ENCODE measurements at regions not wholly inside any gene's neighbourhood (a gene's known extent, or its start where the extent isn't known, plus 50 kb on each side); places are given as distances from the start of the nearest gene placed in this dataset.
"Not testable (repeated sequence)": the region's sequence is repeated elsewhere in the genome, so short reads cannot be mapped to it uniquely, and the experiment has no call there.

- DNase-seq (ENCODE audit: low spot score) = no peak
- H3K27me3 ChIP-seq = no peaks in the 10 kb centered on the region
- H3K27me3 Mint-ChIP-seq (ENCODE audit: insufficient read depth, low read depth) = peaks cover 3% of the 10 kb centered on the region
- H3K9me3 Mint-ChIP-seq = peaks cover 4% of the 10 kb centered on the region
- H3K27ac Mint-ChIP-seq = no peak overlapping the region
- no peak overlapping the region for H3K4me3 Mint-ChIP-seq
- no peaks in the 10 kb centered on the region for H3K4me1 ChIP-seq
- no peaks in the 10 kb centered on the region for H3K9me3 ChIP-seq (ENCODE audit: low read depth)
- no peak overlapping the region for H3K4me3 ChIP-seq
- H3K79me2 ChIP-seq (ENCODE audit: low read depth) = no peaks in the 10 kb centered on the region
- H3F3A ChIP-seq (ENCODE audit: low read depth) = no peaks in the 10 kb centered on the region
- H4K20me1 ChIP-seq (ENCODE audit: low read depth) = no peaks in the 10 kb centered on the region
- H3K4me1 Mint-ChIP-seq = no peaks in the 10 kb centered on the region
- H3K4me2 ChIP-seq = no peak overlapping the region
- no peak overlapping the region for H3K9ac ChIP-seq
- TF ChIP-seq EZH2phosphoT487 (IDR thresholded peaks at IDR 0.05) (no peak), EZH2 (IDR thresholded peaks at IDR 0.05) (no peak), CTCF (IDR thresholded peaks at IDR 0.05) (no peak)
- H3K27ac ChIP-seq = no peak overlapping the region
- no peak overlapping the region for H2AFZ ChIP-seq (replicated peaks)
- H3K36me3 Mint-ChIP-seq = no peaks in the 10 kb centered on the region
- H3K36me3 ChIP-seq = no peaks in the 10 kb centered on the region
Measured at GRCh38 chr5:118577621-118578020, 410.7 kb downstream of the DTWD2 start.

GRCh38 chr5:118570276-118570675, 418.1 kb downstream of the DTWD2 start:
- not testable (repeated sequence) for H3K27me3 Mint-ChIP-seq (ENCODE audit: insufficient read depth, low read depth); H3K9me3 ChIP-seq (ENCODE audit: low read depth); H3K36me3 ChIP-seq; H3K4me3 ChIP-seq; H3K4me3 Mint-ChIP-seq; H3F3A ChIP-seq (ENCODE audit: low read depth); H3K27ac ChIP-seq; H3K4me1 ChIP-seq; H3K4me2 ChIP-seq; H3K9ac ChIP-seq; DNase-seq (ENCODE audit: low spot score); H3K9me3 Mint-ChIP-seq; H3K36me3 Mint-ChIP-seq; H2AFZ ChIP-seq (replicated peaks); H3K27me3 ChIP-seq; H4K20me1 ChIP-seq (ENCODE audit: low read depth); H3K4me1 Mint-ChIP-seq; H3K79me2 ChIP-seq (ENCODE audit: low read depth); H3K27ac Mint-ChIP-seq

- H2AFZ ChIP-seq (replicated peaks); H3K4me3 ChIP-seq; H3K27me3 ChIP-seq; H3K36me3 ChIP-seq; DNase-seq (ENCODE audit: low spot score); H3K4me1 Mint-ChIP-seq; H3K79me2 ChIP-seq (ENCODE audit: low read depth); H4K20me1 ChIP-seq (ENCODE audit: low read depth); H3K36me3 Mint-ChIP-seq; H3K27me3 Mint-ChIP-seq (ENCODE audit: insufficient read depth, low read depth); H3K9ac ChIP-seq; H3K4me2 ChIP-seq; H3K9me3 Mint-ChIP-seq; H3K27ac ChIP-seq; H3K9me3 ChIP-seq (ENCODE audit: low read depth): not testable (repeated sequence)
- Histone ChIP-seq H3K4me1 (peaks cover 13% of the 10 kb centered on the region), H3F3A (ENCODE audit: low read depth) (peaks cover 12% of the 10 kb centered on the region)
- Mint-ChIP-seq H3K27ac (peak overlapping the region; percentile 32), H3K4me3 (peak overlapping the region; percentile 31)
Measured at GRCh38 chr5:118569596-118569995, 418.8 kb downstream of the DTWD2 start.

GRCh38 chr5:118565335-118565971, 422.9 kb downstream of the DTWD2 start:
- H3K27ac Mint-ChIP-seq = peak overlapping the region; percentile 17
- no peak overlapping the region for H3K4me3 Mint-ChIP-seq
- no peak for TF ChIP-seq CTCF (IDR thresholded peaks at IDR 0.05)
- TF ChIP-seq EZH2phosphoT487 (IDR thresholded peaks at IDR 0.05) = peak; percentile 69

More at GRCh38 chr5:118565335-118565971, 422.9 kb downstream of the DTWD2 start:
- peaks cover 15% of the 10 kb centered on the region for H3K4me1 ChIP-seq
- H2AFZ ChIP-seq (replicated peaks) = no peak overlapping the region
- H3K9me3 ChIP-seq (ENCODE audit: low read depth) = no peaks in the 10 kb centered on the region
- Mint-ChIP-seq H3K27me3 (ENCODE audit: insufficient read depth, low read depth) (peaks cover 6% of the 10 kb centered on the region), H3K4me1 (peaks cover 11% of the 10 kb centered on the region), H3K9me3 (peaks cover 9% of the 10 kb centered on the region), H3K36me3 (no peaks in the 10 kb centered on the region)
- no peak overlapping the region for H3K4me3 ChIP-seq
- H3K27ac ChIP-seq = peak overlapping the region; percentile 55
- no peaks in the 10 kb centered on the region for H4K20me1 ChIP-seq (ENCODE audit: low read depth)
- no peak overlapping the region for H3K9ac ChIP-seq
- no peaks in the 10 kb centered on the region for H3K79me2 ChIP-seq (ENCODE audit: low read depth)
- peak; percentile 27 for DNase-seq (ENCODE audit: low spot score)
- no peaks in the 10 kb centered on the region for H3K27me3 ChIP-seq
- peak overlapping the region; percentile 7 for H3K4me2 ChIP-seq
- peaks cover 12% of the 10 kb centered on the region for H3F3A ChIP-seq (ENCODE audit: low read depth)
- no peaks in the 10 kb centered on the region for H3K36me3 ChIP-seq

Data from neural progenitor cell (in vitro differentiated cells).